GM21528 (cell line): ENCODE measurements at regions not wholly inside any gene's neighbourhood (a gene's known extent, or its start where the extent isn't known, plus 50 kb on each side); places are given as distances from the start of the nearest gene placed in this dataset.

ENCODE experiments used
- ATAC-seq: cut with Tn5 transposase; IDR thresholded peaks from one replicate; pipeline ENCODE4 v1.9.1; 2021; ENCODE audit warnings: mild to moderate bottlenecking, moderate library complexity; ENCODE audit not compliant: unreplicated experiment, low FRiP score

- ATAC-seq, result no peak
Measured at GRCh38 chr12:108021949-108022522, 107.1 kb upstream of the WSCD2 start.

- no peak for ATAC-seq
Measured at GRCh38 chr12:108029051-108029835, 99.8 kb upstream of the WSCD2 start.

GRCh38 chr12:108033090-108033489 is 96.0 kb upstream of the WSCD2 start:
- no peak for ATAC-seq

DNA sequence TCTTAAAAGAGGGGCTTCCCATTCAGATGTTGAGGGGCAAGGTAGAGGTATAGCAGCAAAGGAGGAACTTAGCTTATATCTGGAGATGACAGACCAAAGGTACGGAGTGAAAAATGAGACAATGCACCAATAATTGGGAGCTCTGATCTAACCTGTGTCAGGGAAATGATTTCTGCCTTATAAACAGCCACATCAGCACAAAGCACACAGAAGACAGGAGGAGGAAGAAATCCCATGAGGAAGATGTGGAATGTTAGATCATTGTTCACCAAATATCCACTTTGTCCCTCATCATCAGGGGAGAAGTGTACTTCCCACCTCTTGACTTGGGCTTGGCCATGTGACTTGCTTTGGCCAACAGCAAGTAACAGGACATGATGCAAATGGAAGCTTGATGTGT is 93.7 kb upstream of the WSCD2 start:
- ATAC-seq, result no peak

- no peak for ATAC-seq
Measured at GRCh38 chr12:108037960-108038359, 91.1 kb upstream of the WSCD2 start.

DNA sequence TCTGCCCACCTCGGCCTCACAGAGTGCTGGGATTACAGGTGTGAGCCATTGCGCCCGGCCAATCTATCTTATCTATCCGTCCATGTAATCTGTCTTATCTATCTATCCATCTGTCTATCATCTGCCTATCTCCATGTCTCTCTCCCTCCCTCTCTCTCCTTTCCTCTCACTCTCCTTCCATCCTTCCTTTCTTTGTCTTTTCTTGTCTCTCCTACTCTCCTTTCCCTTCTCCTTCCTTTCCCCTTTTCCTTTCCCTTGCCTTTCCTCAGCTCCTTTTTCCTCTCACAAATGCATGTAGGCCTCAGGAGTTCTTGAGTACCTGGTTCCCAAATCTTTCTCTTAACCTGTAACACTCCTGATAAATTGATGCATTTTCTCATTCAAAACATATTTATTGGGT is 89.3 kb upstream of the WSCD2 start:
- ATAC-seq, result no peak

GRCh38 chr12:108040947-108041346 is 88.1 kb upstream of the WSCD2 start:
- ATAC-seq, result no peak

GRCh38 chr12:108043286-108043685 is 85.8 kb upstream of the WSCD2 start:
- no peak for ATAC-seq

- ATAC-seq, result no peak
Measured at GRCh38 chr12:108043750-108044533, 85.1 kb upstream of the WSCD2 start.

GRCh38 chr12:108046135-108046534 is 83.0 kb upstream of the WSCD2 start:
- no peak for ATAC-seq

DNA sequence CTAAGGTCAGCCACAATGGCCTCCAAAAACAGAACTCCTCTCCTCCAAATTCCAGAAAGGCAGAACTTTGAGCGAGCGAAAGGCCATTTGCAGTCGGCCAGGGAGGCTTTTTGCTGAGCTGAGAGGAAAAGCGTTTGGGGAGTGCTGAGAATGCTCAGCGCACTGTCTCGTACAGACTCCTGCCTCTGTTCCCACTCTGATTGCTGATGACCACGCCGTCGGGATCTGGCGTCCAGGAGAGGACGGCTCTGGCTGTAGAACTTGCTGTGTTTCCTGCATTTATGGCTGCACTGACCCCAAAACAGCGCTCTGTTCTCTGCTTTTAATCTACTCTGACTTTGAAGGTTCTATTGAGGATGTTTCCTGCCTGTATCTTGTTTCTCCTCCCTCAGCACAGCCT is 82.4 kb upstream of the WSCD2 start:
- ATAC-seq, result no peak

DNA sequence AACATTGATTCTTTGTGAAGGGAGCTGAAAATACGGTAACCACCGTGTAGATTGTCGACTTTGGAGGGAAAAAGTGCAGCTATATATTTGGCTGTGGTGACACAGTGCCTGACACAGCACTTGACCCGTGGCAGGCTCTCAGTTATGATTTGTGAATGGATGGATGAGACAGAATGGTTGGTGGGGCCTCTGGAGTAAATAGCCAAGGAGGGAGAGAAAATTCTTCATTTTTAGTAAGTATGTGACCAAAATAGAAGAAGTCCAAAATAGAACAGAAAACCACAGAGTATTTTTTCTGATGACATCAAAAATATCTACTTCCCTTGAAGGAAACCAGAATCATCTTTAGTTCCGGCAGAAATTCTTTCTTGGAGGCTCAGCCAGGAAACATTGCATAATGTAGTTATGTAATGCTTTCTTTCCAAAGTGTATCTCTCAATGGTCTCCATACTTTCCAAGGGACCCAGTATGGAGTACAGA is 82.0 kb upstream of the WSCD2 start:
- no peak for ATAC-seq

GRCh38 chr12:108048686-108049085 is 80.4 kb upstream of the WSCD2 start:
- no peak for ATAC-seq

DNA sequence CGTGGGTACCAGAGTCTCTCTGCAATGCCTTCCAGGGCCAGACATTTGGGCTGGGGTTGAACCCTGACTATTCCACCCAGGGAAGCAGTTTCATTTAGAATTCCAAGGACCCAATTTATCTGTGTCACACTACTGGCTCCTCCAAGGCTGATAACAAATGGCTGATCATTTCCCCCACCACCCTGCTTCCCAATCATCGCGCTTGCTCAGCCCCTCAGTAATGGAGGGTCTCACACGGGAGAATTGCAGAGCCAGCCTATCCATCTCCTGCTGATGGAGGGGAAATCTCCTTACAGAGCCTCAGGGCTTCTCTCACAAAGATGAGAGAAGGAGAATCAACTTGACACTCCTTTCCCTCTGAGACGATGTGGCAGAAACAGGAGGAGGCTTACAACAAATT is 78.4 kb upstream of the WSCD2 start:
- no peak for ATAC-seq

DNA sequence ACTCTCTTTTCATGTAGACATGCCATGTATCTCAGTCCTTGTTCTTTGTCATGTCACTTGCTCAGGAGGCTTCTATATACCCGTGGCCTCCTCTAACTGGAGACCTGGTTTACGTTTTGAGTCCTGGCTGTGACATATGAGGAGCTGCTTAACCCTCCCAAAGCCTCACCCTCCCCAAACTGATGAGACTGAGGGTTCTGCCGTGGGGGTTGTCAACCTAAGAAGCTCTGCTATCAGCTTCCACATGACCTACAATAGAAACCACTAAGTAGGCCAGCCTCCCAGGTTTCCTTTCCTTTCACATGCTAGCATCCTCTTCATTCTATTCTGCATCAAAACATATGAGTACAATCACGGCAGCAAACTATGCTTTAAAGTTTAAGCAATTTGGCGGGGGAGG is 76.8 kb upstream of the WSCD2 start:
- no peak for ATAC-seq

DNA sequence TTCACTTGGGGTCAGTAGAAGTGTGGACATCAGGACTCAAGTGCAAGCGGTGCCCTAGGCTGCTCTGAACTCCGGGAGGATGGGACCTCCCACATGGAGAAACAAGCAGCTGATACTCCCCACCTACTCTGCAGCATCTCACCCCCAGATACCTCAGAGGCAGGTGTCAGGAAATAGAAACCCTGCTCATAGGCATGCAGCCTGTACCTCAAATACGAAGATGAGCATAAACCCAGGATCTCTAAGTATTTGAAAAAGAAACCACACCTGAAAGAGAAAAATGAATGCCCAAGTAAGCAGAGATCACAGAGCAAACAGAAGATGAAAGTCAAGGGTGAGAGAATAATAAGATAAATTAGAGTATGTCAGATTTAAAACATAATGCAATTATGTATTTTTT is 75.6 kb upstream of the WSCD2 start:
- ATAC-seq, result no peak

DNA sequence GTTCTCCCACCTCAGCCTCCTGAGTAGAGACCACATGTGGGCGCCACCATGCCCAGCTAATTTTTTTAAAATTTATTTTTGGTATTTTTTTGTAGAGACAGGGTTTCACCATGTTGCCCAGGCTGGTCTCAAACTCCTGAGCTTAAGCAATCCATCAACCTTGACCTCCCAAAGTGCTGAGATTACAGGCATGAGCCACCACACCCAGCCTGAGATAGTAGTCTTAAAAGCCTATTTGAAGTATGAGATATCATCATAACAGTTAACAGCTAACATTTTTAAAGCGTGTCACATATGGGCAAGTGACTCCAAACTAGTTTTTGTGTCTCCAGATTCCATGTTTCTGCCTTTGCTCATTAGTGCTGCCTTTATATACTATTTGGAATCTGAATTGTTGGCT is 74.6 kb upstream of the WSCD2 start:
- no peak for ATAC-seq

GRCh38 chr12:108055141-108055540 is 73.9 kb upstream of the WSCD2 start:
- ATAC-seq, result no peak

DNA sequence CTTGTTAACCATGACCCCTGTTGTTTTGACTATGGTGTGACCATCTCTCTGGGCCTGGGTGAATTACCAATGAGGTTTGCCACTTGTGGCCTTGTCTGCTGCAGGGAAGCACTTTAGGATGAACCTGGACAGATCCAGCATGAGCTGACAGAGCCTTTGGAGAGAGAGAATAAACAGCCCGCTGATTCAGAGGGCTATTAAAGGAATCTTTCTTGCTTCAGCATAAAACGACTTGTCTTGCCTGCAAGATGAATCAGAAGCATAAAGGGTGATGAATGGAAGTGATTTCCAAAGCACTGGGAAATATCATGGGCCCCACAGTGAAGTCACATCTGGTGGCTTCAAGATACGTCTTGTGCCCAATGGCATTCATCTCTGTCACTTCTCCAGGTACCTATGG is 69.0 kb upstream of the WSCD2 start:
- ATAC-seq, result no peak

DNA sequence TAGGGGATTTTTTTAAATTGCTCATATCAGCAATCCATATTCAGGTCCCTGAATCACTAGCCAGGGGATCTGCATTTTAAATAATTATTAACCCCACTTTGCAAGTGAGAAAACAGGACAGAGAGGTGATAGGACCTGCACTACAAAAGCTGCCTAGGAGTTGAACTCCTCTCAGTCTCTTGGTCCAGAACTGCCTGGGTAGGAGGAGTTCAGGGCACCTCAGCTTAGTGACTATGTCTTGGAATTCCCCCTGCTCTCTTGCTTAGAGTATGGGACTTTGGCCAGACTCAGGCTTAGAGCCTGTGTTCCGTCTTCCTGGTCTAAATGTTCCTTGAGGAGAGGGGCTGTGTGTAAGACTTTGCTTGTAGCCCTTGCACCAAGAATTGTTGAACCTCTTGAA is 68.2 kb upstream of the WSCD2 start:
- no peak for ATAC-seq

- ATAC-seq, result no peak
Measured at GRCh38 chr12:108063192-108063591, 65.9 kb upstream of the WSCD2 start.

- no peak for ATAC-seq
Measured at GRCh38 chr12:108065069-108065468, 64.0 kb upstream of the WSCD2 start.
